RCC 7860 (cell line): ENCODE measurements at regions not wholly inside any gene's neighbourhood (a gene's known extent, or its start where the extent isn't known, plus 50 kb on each side); places are given as distances from the start of the nearest gene placed in this dataset.

ENCODE experiments used
- DNase-seq: peaks from one replicate; pipeline ENCODE4 v3.0.0-alpha.2; 2015; ENCODE audit warnings: low spot score
- FAIRE-seq: peaks from 2 replicates; lab custom pipeline; 2012; peaks lifted over from hg19 to GRCh38; lab: Jason Lieb, UNC

DNA sequence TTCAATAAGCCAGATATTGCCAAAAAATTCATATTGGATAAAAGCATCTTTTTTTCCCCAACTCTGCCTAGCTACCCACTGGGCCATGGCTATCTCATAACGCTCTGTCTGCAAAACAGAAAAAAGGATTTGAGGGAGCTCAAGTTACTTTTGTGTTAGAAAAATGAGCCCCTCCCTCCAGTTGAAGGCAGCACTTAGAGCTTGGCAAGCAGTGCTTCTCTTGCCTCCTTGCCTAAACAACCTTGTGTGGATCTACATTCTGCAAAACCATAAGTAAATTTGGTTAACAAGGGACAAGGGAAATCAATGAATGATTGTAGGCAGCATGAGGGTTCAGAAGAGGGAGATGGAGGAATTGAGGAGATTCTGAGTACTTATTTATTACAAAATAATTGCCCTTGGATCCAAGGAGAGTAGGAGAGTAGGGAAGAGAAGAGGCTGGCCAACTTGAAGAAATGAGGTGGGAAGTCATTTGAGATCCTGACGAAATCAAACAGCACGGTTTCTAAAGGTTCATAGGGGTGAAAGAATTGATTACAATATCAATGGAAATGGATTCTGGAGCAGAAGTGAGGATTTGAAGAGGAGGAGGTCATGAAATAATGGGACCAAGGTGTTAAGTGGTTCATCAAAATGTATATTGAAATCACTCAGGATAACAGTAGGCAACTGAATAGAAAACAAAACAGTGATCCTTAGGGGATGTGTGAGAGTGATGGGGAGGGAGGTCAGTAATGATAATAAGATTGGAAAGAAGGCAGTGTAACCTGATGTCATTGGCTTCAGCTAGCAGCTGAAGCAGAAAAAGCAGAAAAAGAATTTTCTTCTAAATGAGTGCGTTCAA lies 434.8 kb upstream of the IGFBP7 start:
- no peak for FAIRE-seq

GRCh38 chr4:57504797-57505530 lies 394.8 kb upstream of the IGFBP7 start:
- DNase-seq, result no peak
- no peak for FAIRE-seq

More for the DNA sequence above, 434.8 kb upstream of the IGFBP7 start:
- no peak for DNase-seq

DNA sequence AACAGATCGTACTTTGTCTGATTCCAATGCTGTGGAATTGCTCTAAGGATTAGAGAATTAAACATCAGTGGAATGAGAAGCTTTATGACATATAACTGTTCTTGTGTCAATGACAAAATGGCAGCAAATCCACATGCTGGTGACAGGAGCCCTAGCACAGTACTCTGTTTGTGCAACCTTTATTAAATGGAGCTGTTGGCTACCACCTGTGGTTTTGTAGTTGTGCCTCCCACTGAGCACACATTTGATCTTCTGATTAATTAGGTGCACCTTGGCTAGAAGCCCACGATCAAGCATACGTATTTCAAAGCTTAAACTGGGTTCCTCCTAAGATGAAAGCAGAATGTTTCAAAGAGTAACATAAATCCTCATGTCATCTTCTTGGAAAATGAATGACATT lies 394.0 kb upstream of the IGFBP7 start:
- DNase-seq, result no peak
- no peak for FAIRE-seq

GRCh38 chr4:57501720-57502119 lies 391.5 kb upstream of the IGFBP7 start:
- DNase-seq (peak; percentile 93), FAIRE-seq (peak; percentile 88)

GRCh38 chr4:57499786-57500185 lies 389.6 kb upstream of the IGFBP7 start:
- FAIRE-seq (peak; percentile 17), DNase-seq (peak; percentile 69)

- FAIRE-seq (no peak), DNase-seq (no peak)
These were observed 388.1 kb upstream of the IGFBP7 start for GRCh38 chr4:57498251-57498650.

GRCh38 chr4:57496697-57497471 lies 386.7 kb upstream of the IGFBP7 start:
- FAIRE-seq, result no peak
- DNase-seq, result no peak

DNA sequence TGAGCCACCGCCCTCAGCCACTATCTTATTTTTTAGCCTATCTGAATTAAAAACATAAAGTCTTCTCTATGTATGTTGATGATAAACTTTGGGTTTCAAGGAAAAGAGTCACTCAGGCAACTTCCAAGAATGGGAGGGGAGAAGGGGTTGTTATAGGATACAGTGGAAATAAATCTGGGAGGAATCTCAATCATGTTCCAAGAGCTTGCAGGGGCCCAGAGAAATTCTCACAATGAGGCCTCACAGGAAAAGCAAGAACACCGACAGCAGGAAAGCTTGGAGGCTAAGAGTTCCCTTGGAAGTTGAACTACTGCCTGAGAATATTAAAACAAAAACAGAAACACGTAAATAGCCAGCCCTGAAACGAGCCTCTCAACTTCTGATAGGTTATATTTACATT lies 384.6 kb upstream of the IGFBP7 start:
- no peak for DNase-seq
- FAIRE-seq, result no peak

DNA sequence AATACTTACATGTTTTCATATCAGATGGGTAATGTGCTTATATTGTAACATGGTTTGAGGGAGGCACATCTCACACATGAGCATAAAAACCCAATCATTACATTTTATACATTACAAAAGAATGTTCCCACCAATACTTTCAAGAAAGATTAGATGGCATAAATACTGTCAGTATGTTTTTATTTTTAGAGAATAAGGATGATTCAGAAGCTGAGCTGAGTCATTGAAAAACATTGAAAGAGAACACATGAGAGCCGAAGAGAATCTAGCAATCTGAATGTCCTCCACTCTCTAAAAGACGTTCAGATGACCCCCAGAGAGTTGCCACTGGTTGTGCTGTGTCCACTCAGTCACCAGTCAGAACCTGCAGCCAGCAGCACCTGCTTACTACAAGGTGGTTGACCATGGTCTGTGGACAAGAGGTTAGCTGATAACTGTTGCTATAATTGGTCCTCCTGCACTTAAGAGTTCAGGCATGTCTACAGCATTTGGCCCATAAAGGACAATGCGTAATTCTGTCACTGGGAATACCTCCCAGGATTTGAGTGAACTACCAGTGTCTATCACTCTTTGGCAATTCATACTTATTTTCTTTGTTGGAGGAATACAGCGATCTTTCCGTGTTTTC lies 382.2 kb upstream of the IGFBP7 start:
- DNase-seq (no peak), FAIRE-seq (no peak)

DNA sequence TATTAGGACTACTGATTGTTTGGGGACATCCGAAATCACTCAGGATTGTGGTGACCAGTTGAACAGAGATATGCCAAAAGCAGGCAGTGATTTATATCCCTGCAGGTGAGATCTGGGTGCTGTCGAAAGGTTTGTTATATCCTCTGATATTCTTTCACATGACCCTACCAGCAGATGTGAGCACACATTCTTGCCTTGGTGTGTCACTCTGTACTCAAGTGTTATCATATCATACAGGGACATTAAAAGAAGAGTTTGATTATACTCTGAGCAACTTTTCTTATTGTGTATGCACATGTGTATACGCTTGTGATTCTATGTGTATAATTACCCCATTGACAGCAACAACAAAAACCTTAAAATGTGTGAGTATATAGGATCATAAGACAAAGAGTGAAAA lies 381.2 kb upstream of the IGFBP7 start:
- no peak for DNase-seq
- no peak for FAIRE-seq

- FAIRE-seq (no peak), DNase-seq (peak; percentile 16)
These were observed 380.5 kb upstream of the IGFBP7 start for GRCh38 chr4:57490520-57491255.

DNA sequence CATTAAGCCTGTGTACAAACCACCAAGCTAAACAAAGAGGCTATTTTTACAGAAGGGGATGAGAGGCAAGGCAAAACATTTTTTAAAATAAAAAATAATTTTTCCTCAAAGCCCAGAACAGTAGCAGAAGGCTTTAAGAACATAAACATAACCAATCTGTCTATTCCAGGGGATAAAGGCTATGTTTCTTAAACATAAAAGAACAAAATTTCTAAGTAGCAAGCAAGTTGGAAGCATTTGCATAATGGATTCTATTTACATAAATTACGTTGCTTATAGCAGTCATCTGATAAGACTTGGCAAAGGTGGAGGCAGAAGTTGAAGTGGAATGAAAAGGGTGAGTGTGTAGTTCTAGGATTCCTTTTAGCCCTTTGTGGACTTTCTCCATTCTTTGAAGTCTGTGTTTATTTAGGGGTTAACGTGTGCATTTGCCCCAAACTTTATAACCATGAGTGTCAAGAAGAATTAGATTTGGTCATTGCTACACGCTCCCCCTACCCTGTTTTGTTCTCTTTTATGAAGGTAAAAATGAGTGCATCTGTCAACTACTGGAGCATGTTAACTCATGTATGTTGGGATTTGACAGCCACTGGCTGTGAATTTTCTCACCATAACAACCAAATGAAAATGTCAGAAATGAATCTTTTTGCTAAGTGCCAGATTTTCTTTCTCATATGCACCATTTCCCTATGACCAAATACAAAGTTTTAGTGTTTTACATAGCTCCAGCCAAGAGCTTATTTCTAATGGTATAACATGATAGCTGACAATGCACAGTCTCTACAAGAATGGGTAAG lies 378.4 kb upstream of the IGFBP7 start:
- DNase-seq (no peak), FAIRE-seq (no peak)

- FAIRE-seq (no peak), DNase-seq (no peak)
These were observed 365.2 kb upstream of the IGFBP7 start for GRCh38 chr4:57475424-57475823.

DNA sequence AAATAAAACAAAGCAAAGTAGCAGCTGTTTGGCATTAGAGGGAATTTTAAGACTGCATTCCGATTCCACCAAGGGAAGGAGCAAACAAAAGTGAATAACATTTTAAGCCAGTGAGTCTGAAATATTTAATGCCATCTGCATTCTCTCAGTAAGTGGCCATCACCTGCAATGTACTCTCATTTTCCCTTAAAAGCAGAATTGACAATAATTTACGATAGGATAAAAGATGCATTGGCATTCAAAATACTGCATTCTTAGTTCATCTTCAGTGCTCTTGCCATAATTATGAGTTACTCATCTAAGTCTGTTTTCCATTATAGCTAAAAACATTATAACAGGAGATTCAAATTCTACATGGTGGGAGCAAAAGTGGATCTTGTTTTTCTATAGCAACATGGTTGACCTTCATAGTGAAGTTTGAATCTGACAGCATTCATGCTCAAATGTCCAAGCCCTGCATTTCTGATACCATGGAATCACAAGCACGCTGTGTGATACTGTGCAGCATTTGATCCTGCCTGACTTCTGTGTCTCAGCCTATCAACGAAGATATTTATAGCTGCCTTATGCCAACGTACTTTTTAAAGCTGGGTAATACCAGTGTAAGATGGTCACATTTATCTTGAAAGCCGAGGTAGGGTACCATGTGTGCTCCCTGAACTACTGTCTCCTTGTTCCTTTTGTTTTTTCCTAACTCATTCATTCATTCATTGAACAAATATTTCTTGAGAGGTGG lies 355.3 kb upstream of the IGFBP7 start:
- FAIRE-seq (no peak), DNase-seq (no peak)

DNA sequence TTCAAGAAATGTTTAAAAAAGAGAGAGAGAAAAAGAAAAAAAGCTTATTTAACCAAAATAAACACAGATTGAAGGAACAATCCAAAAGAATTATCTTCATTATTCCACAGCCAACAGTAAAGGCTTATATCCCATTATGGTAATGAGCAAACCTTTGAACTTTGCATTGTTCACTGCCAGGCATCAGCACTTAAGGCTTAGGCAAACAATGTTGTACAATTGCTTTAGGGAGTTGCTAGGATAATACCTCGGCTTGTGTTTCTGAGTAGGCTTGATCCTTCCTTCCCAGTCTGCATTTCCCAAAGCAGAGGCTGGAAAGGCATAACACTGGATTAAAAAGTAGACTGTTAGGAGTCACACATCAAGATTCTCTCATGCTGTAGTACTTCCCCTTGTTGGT lies 352.7 kb upstream of the IGFBP7 start:
- DNase-seq, result no peak

GRCh38 chr4:57460967-57461366 lies 350.8 kb upstream of the IGFBP7 start:
- FAIRE-seq, result no peak
- DNase-seq, result no peak

More for the DNA sequence above, 352.7 kb upstream of the IGFBP7 start:
- FAIRE-seq, result no peak

DNA sequence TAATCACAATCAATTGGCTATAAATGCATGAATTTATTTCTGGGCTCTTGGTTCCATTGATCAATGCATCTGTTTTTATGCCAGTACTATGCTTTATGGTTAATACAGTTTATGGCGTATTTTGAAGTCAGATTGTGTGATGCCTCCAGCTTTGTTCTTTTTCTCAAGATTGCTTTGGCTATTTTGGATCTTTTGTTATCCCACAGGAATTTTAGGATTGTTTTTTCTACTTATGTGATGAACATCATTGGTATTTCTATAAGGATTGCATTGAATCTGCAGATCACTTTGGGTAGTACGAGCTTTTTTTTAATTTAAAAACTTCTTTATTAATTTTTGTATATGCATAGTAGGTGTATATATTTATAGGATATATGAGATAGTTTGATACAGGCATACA lies 338.7 kb upstream of the IGFBP7 start:
- DNase-seq, result no peak
- no peak for FAIRE-seq

GRCh38 chr4:57448452-57448851 lies 338.3 kb upstream of the IGFBP7 start:
- no peak for FAIRE-seq

GRCh38 chr4:57446266-57446665 lies 336.1 kb upstream of the IGFBP7 start:
- FAIRE-seq (no peak), DNase-seq (no peak)

More at GRCh38 chr4:57448452-57448851, 338.3 kb upstream of the IGFBP7 start:
- DNase-seq, result no peak
